Activated naive CD8-positive, alpha-beta T cell treated with anti-CD3 and anti-CD28 coated beads for 36 hours (primary cell): ENCODE measurements at regions not wholly inside any gene's neighbourhood (a gene's known extent, or its start where the extent isn't known, plus 50 kb on each side); places are given as distances from the start of the nearest gene placed in this dataset.

ENCODE experiments used
- DNase-seq: peaks from one replicate; pipeline ENCODE4 v3.0.0; 2021
- H3K27ac Mint-ChIP-seq: one replicate; pipeline ENCODE4 v1.8.0; 2022; ENCODE audit warnings: mild to moderate bottlenecking, moderate library complexity, mixed read lengths
- H3K27me3 Mint-ChIP-seq: one replicate; pipeline ENCODE4 v1.8.0; 2022; ENCODE audit warnings: mild to moderate bottlenecking, mixed read lengths
- H3K36me3 Mint-ChIP-seq: one replicate; pipeline ENCODE4 v1.8.0; 2021; ENCODE audit warnings: mild to moderate bottlenecking, mixed read lengths
- H3K4me1 Mint-ChIP-seq: one replicate; pipeline ENCODE4 v1.8.0; 2021; ENCODE audit warnings: mixed read lengths
- H3K4me3 Mint-ChIP-seq: one replicate; pipeline ENCODE4 v1.8.0; 2022; ENCODE audit warnings: mild to moderate bottlenecking, moderate library complexity, mixed read lengths
- H3K9me3 Mint-ChIP-seq: one replicate; pipeline ENCODE4 v1.8.0; 2022; ENCODE audit warnings: mixed read lengths

- no peak for DNase-seq
- H3K27ac Mint-ChIP-seq, result no peak overlapping the region
- no peaks in the 10 kb centered on the region for H3K27me3 Mint-ChIP-seq
- H3K4me3 Mint-ChIP-seq, result no peak overlapping the region
- H3K4me1 Mint-ChIP-seq, result peaks cover 29% of the 10 kb centered on the region
- no peaks in the 10 kb centered on the region for H3K9me3 Mint-ChIP-seq
- no peaks in the 10 kb centered on the region for H3K36me3 Mint-ChIP-seq
Measured at GRCh38 chr1:200354243-200354642, 55.6 kb downstream of the ZNF281 start.

- no peaks in the 10 kb centered on the region for H3K36me3 Mint-ChIP-seq
- H3K4me1 Mint-ChIP-seq, result peaks cover 29% of the 10 kb centered on the region
- no peak overlapping the region for H3K4me3 Mint-ChIP-seq
- peak overlapping the region; percentile 59 for H3K27ac Mint-ChIP-seq
- no peaks in the 10 kb centered on the region for H3K9me3 Mint-ChIP-seq
- DNase-seq, result no peak
- H3K27me3 Mint-ChIP-seq, result no peaks in the 10 kb centered on the region
Measured at GRCh38 chr1:200353232-200353631, 56.6 kb downstream of the ZNF281 start.

GRCh38 chr1:200351826-200352549 lies 57.8 kb downstream of the ZNF281 start:
- Mint-ChIP-seq H3K27me3 (no peaks in the 10 kb centered on the region), H3K27ac (peak overlapping the region; percentile 77), H3K4me3 (peak overlapping the region; percentile 62), H3K36me3 (no peaks in the 10 kb centered on the region), H3K4me1 (peaks cover 29% of the 10 kb centered on the region), H3K9me3 (no peaks in the 10 kb centered on the region)
- peak; percentile 20 for DNase-seq

- no peak for DNase-seq
- H3K9me3 Mint-ChIP-seq, result no peaks in the 10 kb centered on the region
- no peaks in the 10 kb centered on the region for H3K36me3 Mint-ChIP-seq
- peaks cover 29% of the 10 kb centered on the region for H3K4me1 Mint-ChIP-seq
- H3K27ac Mint-ChIP-seq, result peak overlapping the region; percentile 77
- no peak overlapping the region for H3K4me3 Mint-ChIP-seq
- no peaks in the 10 kb centered on the region for H3K27me3 Mint-ChIP-seq
Measured at GRCh38 chr1:200351425-200351824, 58.4 kb downstream of the ZNF281 start.

GRCh38 chr1:200346700-200347099 lies 63.1 kb downstream of the ZNF281 start:
- H3K27ac Mint-ChIP-seq, result no peak overlapping the region

GRCh38 chr1:200345520-200345919 lies 64.3 kb downstream of the ZNF281 start:
- Mint-ChIP-seq H3K27me3 (no peaks in the 10 kb centered on the region), H3K4me3 (no peak overlapping the region), H3K9me3 (no peaks in the 10 kb centered on the region), H3K36me3 (no peaks in the 10 kb centered on the region), H3K4me1 (no peaks in the 10 kb centered on the region), H3K27ac (no peak overlapping the region)
- no peak for DNase-seq

More at GRCh38 chr1:200346700-200347099, 63.1 kb downstream of the ZNF281 start:
- Mint-ChIP-seq H3K4me1 (peaks cover 7% of the 10 kb centered on the region), H3K9me3 (no peaks in the 10 kb centered on the region), H3K4me3 (no peak overlapping the region), H3K36me3 (no peaks in the 10 kb centered on the region), H3K27me3 (no peaks in the 10 kb centered on the region)
- no peak for DNase-seq

GRCh38 chr1:200343874-200344273 lies 66.0 kb downstream of the ZNF281 start:
- DNase-seq, result no peak
- H3K4me3 Mint-ChIP-seq, result no peak overlapping the region
- no peaks in the 10 kb centered on the region for H3K36me3 Mint-ChIP-seq
- no peak overlapping the region for H3K27ac Mint-ChIP-seq
- no peaks in the 10 kb centered on the region for H3K27me3 Mint-ChIP-seq
- no peaks in the 10 kb centered on the region for H3K9me3 Mint-ChIP-seq
- H3K4me1 Mint-ChIP-seq, result no peaks in the 10 kb centered on the region

- no peak overlapping the region for H3K27ac Mint-ChIP-seq
- no peaks in the 10 kb centered on the region for H3K27me3 Mint-ChIP-seq
- H3K4me3 Mint-ChIP-seq, result no peak overlapping the region
Measured at GRCh38 chr1:200342511-200343311, 67.1 kb downstream of the ZNF281 start.

GRCh38 chr1:200338451-200338850 lies 71.4 kb downstream of the ZNF281 start:
- no peak for DNase-seq
- no peak overlapping the region for H3K4me3 Mint-ChIP-seq
- H3K36me3 Mint-ChIP-seq, result no peaks in the 10 kb centered on the region
- no peaks in the 10 kb centered on the region for H3K9me3 Mint-ChIP-seq
- H3K27ac Mint-ChIP-seq, result no peak overlapping the region
- H3K27me3 Mint-ChIP-seq, result no peaks in the 10 kb centered on the region
- H3K4me1 Mint-ChIP-seq, result peaks cover 27% of the 10 kb centered on the region

More at GRCh38 chr1:200342511-200343311, 67.1 kb downstream of the ZNF281 start:
- peaks cover 6% of the 10 kb centered on the region for H3K4me1 Mint-ChIP-seq
- no peaks in the 10 kb centered on the region for H3K9me3 Mint-ChIP-seq
- no peaks in the 10 kb centered on the region for H3K36me3 Mint-ChIP-seq
- no peak for DNase-seq

GRCh38 chr1:200337831-200338230 lies 72.0 kb downstream of the ZNF281 start:
- H3K27ac Mint-ChIP-seq, result peak overlapping the region; percentile 75
- no peaks in the 10 kb centered on the region for H3K36me3 Mint-ChIP-seq
- peak overlapping the region; percentile 30 for H3K4me3 Mint-ChIP-seq
- DNase-seq, result no peak
- peaks cover 27% of the 10 kb centered on the region for H3K4me1 Mint-ChIP-seq
- no peaks in the 10 kb centered on the region for H3K27me3 Mint-ChIP-seq
- no peaks in the 10 kb centered on the region for H3K9me3 Mint-ChIP-seq

- Mint-ChIP-seq H3K27me3 (no peaks in the 10 kb centered on the region), H3K4me3 (peak overlapping the region; percentile 30), H3K4me1 (peaks cover 27% of the 10 kb centered on the region), H3K9me3 (no peaks in the 10 kb centered on the region), H3K27ac (peak overlapping the region; percentile 75), H3K36me3 (no peaks in the 10 kb centered on the region)
- peak; percentile 6 for DNase-seq
Measured at GRCh38 chr1:200337410-200337809, 72.4 kb downstream of the ZNF281 start.

GRCh38 chr1:200336901-200337391 lies 72.9 kb downstream of the ZNF281 start:
- H3K27me3 Mint-ChIP-seq, result no peaks in the 10 kb centered on the region
- H3K27ac Mint-ChIP-seq, result peak overlapping the region; percentile 75
- no peaks in the 10 kb centered on the region for H3K36me3 Mint-ChIP-seq
- no peak for DNase-seq
- no peaks in the 10 kb centered on the region for H3K9me3 Mint-ChIP-seq
- H3K4me1 Mint-ChIP-seq, result peaks cover 27% of the 10 kb centered on the region
- H3K4me3 Mint-ChIP-seq, result no peak overlapping the region

GRCh38 chr1:200336101-200336845 lies 73.6 kb downstream of the ZNF281 start:
- H3K27me3 Mint-ChIP-seq, result no peaks in the 10 kb centered on the region
- no peak overlapping the region for H3K27ac Mint-ChIP-seq
- peaks cover 27% of the 10 kb centered on the region for H3K4me1 Mint-ChIP-seq
- no peak for DNase-seq
- H3K9me3 Mint-ChIP-seq, result no peaks in the 10 kb centered on the region
- no peaks in the 10 kb centered on the region for H3K36me3 Mint-ChIP-seq
- H3K4me3 Mint-ChIP-seq, result no peak overlapping the region

GRCh38 chr1:200334661-200335256 lies 75.1 kb downstream of the ZNF281 start:
- Mint-ChIP-seq H3K27me3 (no peaks in the 10 kb centered on the region), H3K9me3 (no peaks in the 10 kb centered on the region), H3K27ac (no peak overlapping the region), H3K36me3 (no peaks in the 10 kb centered on the region), H3K4me3 (no peak overlapping the region), H3K4me1 (peaks cover 27% of the 10 kb centered on the region)
- DNase-seq, result no peak

- H3K9me3 Mint-ChIP-seq, result no peaks in the 10 kb centered on the region
- H3K4me3 Mint-ChIP-seq, result no peak overlapping the region
- H3K27me3 Mint-ChIP-seq, result no peaks in the 10 kb centered on the region
- no peak for DNase-seq
- H3K4me1 Mint-ChIP-seq, result peaks cover 27% of the 10 kb centered on the region
- H3K27ac Mint-ChIP-seq, result no peak overlapping the region
- no peaks in the 10 kb centered on the region for H3K36me3 Mint-ChIP-seq
Measured at GRCh38 chr1:200333329-200333728, 76.5 kb downstream of the ZNF281 start.
